Lung (tissue), 11 donors: ENCODE measurements at regions not wholly inside any gene's neighbourhood (a gene's known extent, or its start where the extent isn't known, plus 50 kb on each side); places are given as distances from the start of the nearest gene placed in this dataset.

Experiments
- ATAC-seq: fragments of 200-7000 bp; cut with Tn5 transposase; one replicate; pipeline ENCODE4 v1.9.1; 2020; ENCODE audit warnings: moderate number of reproducible peaks; ENCODE audit not compliant: insufficient read depth, low FRiP score
- DNase-seq, 3 donors: peaks; one replicate each; pipeline ENCODE4 v3.0.0-alpha.2; 2013 to 2017
- H3K27ac ChIP-seq, 2 donors: one replicate each; pipeline ENCODE4 v1.5.1; 2013; ENCODE audit warnings: mild to moderate bottlenecking in 2 of 2, moderate library complexity in 2 of 2, control low read depth in 1 of 2, inconsistent platforms in 1 of 2, low read depth in 1 of 2, low read length in 1 of 2
- H3K27me3 ChIP-seq, 3 donors: one replicate each; pipeline ENCODE4 v1.5.1; 2013; ENCODE audit warnings: low read length in 2 of 3; ENCODE audit not compliant: control insufficient read depth in 3 of 3, insufficient read depth in 3 of 3
- H3K36me3 ChIP-seq, 4 donors: one replicate each; pipeline ENCODE4 v1.5.1; 2013; ENCODE audit warnings: low read length in 4 of 4, mild to moderate bottlenecking in 1 of 4, moderate library complexity in 1 of 4; ENCODE audit not compliant: control insufficient read depth in 4 of 4, insufficient read depth in 4 of 4
- H3K4me1 ChIP-seq, 5 donors: one replicate each; pipeline ENCODE4 v1.5.1; 2013; ENCODE audit warnings: low read length in 5 of 5, mild to moderate bottlenecking in 2 of 5, moderate library complexity in 1 of 5; ENCODE audit not compliant: control insufficient read depth in 5 of 5, insufficient read depth in 5 of 5
- H3K4me3 ChIP-seq: one replicate; pipeline ENCODE4 v1.5.1; 2013; ENCODE audit warnings: mild to moderate bottlenecking, control low read depth, moderate library complexity
- H3K9ac ChIP-seq, 2 donors: one replicate each; pipeline ENCODE4 v1.5.1; 2013; ENCODE audit warnings: low read length in 2 of 2, control low read depth in 1 of 2; ENCODE audit not compliant: insufficient read depth in 1 of 2
- H3K9me3 ChIP-seq, 4 donors: one replicate each; pipeline ENCODE4 v1.5.1; 2013; ENCODE audit warnings: low read length in 3 of 4, mild to moderate bottlenecking in 1 of 4, moderate library complexity in 1 of 4; ENCODE audit not compliant: control insufficient read depth in 4 of 4, insufficient read depth in 3 of 4
- WGBS, 2 donors: extraction: QIAGEN DNeasy Blood & Tissue Kit; methylation state at CpG; one replicate each; pipeline ENCODE4 v1.1.7; 2013; 5-methylcytosine and 5-hydroxymethylcytosine counted together
- TF ChIP-seq, protein P1 (sequence below): IDR thresholded peaks from 2 replicates; pipeline ENCODE4 v1.5.1; 2012; ENCODE audit warnings: mild to moderate bottlenecking; ENCODE audit errors: control extremely low read depth, extremely low read depth
- donor health status: control.
- donor health status: control.
- donor health status: Bipolar disorder and iron deficiency.
- donor health status: healthy.
- donor health status: DM: yes; HTN: yes; CAD: no.

DNA sequence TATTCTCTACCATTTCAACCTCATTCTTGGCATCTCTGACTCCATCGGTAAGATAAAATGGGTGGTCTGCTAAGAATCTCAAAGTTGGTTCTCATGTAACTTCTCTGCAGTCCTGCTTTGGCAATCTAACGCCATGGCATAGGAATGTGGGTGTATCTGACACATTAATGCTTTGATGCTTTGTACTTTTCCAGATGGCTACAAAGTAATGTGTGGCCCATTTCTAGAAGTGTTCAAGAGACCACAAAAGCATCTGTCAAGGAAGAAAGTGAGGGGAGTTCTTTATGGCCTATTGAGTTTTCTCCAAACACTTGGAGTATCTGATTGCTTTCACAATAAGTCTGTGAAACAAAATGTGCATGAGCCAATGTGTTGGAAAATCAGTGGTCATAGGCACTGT lies 339.9 kb upstream of the TGFBR2 start:
- TF ChIP-seq, protein P1, sequence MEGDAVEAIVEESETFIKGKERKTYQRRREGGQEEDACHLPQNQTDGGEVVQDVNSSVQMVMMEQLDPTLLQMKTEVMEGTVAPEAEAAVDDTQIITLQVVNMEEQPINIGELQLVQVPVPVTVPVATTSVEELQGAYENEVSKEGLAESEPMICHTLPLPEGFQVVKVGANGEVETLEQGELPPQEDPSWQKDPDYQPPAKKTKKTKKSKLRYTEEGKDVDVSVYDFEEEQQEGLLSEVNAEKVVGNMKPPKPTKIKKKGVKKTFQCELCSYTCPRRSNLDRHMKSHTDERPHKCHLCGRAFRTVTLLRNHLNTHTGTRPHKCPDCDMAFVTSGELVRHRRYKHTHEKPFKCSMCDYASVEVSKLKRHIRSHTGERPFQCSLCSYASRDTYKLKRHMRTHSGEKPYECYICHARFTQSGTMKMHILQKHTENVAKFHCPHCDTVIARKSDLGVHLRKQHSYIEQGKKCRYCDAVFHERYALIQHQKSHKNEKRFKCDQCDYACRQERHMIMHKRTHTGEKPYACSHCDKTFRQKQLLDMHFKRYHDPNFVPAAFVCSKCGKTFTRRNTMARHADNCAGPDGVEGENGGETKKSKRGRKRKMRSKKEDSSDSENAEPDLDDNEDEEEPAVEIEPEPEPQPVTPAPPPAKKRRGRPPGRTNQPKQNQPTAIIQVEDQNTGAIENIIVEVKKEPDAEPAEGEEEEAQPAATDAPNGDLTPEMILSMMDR, result no peak
- 95 to 97% methylated on average over 2 of the region's 2 CpGs for WGBS, 2 donors

DNA sequence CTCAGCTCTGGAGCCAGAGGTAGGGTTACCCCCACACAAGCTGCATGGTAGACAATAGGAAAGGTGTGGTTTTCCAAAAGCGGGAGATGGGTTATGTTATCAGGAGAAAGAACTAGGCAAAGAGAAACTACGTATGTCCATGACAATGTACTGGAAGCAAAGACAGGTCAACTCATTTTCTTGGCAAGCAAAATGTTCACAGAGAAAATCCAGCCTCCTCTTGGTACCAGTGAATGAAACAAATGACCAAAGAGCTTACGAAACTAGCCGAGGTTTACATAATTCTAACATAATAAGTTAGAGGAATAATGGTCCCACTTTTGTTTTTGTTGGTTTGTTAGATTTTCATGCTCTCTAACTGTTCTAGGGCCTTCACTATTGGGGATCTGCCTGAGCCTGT lies 338.1 kb upstream of the TGFBR2 start:
- no peaks in the 10 kb centered on the region for H3K9me3 ChIP-seq
- H3K27ac ChIP-seq, result no peak overlapping the region
- no peaks in the 10 kb centered on the region for H3K36me3 ChIP-seq
- H3K4me3 ChIP-seq, result no peak overlapping the region
- no peak for DNase-seq
- no peaks in the 10 kb centered on the region for H3K27me3 ChIP-seq
- no peak overlapping the region for H3K9ac ChIP-seq
- H3K4me1 ChIP-seq, result no peaks in the 10 kb centered on the region
- TF ChIP-seq, protein P1, result no peak
- ATAC-seq, result no peak
- WGBS, 2 donors, result 54 to 64% methylated on average over 4 of the region's 4 CpGs

More for the DNA sequence above, 339.9 kb upstream of the TGFBR2 start:
- Histone ChIP-seq H3K36me3 (no peaks in the 10 kb centered on the region), H3K27ac (no peak overlapping the region), H3K9ac (no peak overlapping the region), H3K27me3 (no peaks in the 10 kb centered on the region), H3K4me3 (no peak overlapping the region), H3K4me1 (peaks cover 0 to 9% (median under 1%) of the 10 kb centered on the region in 5 donors), H3K9me3 (no peaks in the 10 kb centered on the region)
- DNase-seq (no peak), ATAC-seq (no peak)

GRCh38 chr3:30269751-30270445 lies 336.5 kb upstream of the TGFBR2 start:
- Histone ChIP-seq H3K9ac (no peak overlapping the region), H3K9me3 (no peaks in the 10 kb centered on the region), H3K4me1 (no peaks in the 10 kb centered on the region), H3K27me3 (no peaks in the 10 kb centered on the region), H3K36me3 (no peaks in the 10 kb centered on the region), H3K4me3 (no peak overlapping the region), H3K27ac (no peak overlapping the region)
- DNase-seq (no peak), ATAC-seq (no peak)
- 71 to 79% methylated on average over 10 of the region's 10 CpGs for WGBS, 2 donors
- TF ChIP-seq, protein P1, result no peak

DNA sequence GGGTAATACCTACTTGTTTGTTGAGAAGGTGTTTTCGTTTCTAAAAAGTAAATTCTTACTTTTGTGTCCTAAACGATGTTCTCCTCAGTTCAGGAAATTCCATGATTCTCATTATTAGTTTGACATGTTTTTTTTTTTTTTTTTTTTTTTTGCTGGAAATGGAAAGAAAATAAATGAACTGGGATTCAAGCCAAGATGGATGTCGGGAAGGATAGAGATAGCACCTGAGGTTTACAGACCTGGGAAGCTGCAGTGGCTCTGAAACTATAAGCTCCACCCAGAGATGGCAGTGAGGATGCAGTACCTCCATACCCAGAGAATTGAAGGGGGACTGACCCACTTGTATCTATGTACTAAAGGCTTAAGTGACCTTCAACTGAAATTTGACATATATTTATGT lies 334.6 kb upstream of the TGFBR2 start:
- DNase-seq (no peak), ATAC-seq (no peak)
- 75 to 84% methylated on average over 3 of the region's 3 CpGs for WGBS, 2 donors
- H3K4me1 ChIP-seq, result no peaks in the 10 kb centered on the region
- no peaks in the 10 kb centered on the region for H3K36me3 ChIP-seq
- no peak overlapping the region for H3K4me3 ChIP-seq
- H3K9me3 ChIP-seq, result no peaks in the 10 kb centered on the region
- H3K27me3 ChIP-seq, result no peaks in the 10 kb centered on the region
- H3K27ac ChIP-seq, result no peak overlapping the region
- TF ChIP-seq, protein P1, result no peak
- no peak overlapping the region for H3K9ac ChIP-seq
